Lower lobe of right lung (tissue), 2 donors: ENCODE measurements at regions not wholly inside any gene's neighbourhood (a gene's known extent, or its start where the extent isn't known, plus 50 kb on each side); places are given as distances from the start of the nearest gene placed in this dataset.
"Not testable (repeated sequence)": the region's sequence is repeated elsewhere in the genome, so short reads cannot be mapped to it uniquely, and the experiment has no call there.

Source experiments
- ATAC-seq, 2 donors: fragments of 200-7000 bp; cut with Tn5 transposase; one replicate each; pipeline ENCODE4 v1.9.1; 2020 to 2022; ENCODE audit warnings: mild to moderate bottlenecking in 2 of 2, moderate library complexity in 2 of 2
- DNase-seq: peaks from one replicate; pipeline ENCODE4 v3.0.0-alpha.2; 2020
- H3K27ac ChIP-seq: fragments of 200-600 bp; one replicate; pipeline ENCODE4 v1.8.0; 2022
- H3K27me3 ChIP-seq: fragments of 200-600 bp; one replicate; pipeline ENCODE4 v1.8.0; 2022; ENCODE audit warnings: low read depth
- H3K36me3 ChIP-seq: fragments of 200-600 bp; one replicate; pipeline ENCODE4 v1.8.0; 2022; ENCODE audit warnings: mild to moderate bottlenecking
- H3K4me1 ChIP-seq: fragments of 200-600 bp; one replicate; pipeline ENCODE4 v1.8.0; 2022
- H3K4me3 ChIP-seq: fragments of 200-600 bp; one replicate; pipeline ENCODE4 v1.8.0; 2022; ENCODE audit warnings: mild to moderate bottlenecking
- H3K9me3 ChIP-seq: fragments of 200-600 bp; one replicate; pipeline ENCODE4 v1.8.0; 2022
- intact Hi-C: fragments of 100-400 bp; cut with DNase I; formaldehyde crosslinking; loops from one replicate; pipeline ENCODE4 v1.11.0; 2022
- TF ChIP-seq, protein P1 (sequence below): fragments of 200-600 bp; IDR thresholded peaks from one replicate; pipeline ENCODE4 v1.8.0; 2022; ENCODE audit warnings: antibody characterized with exemption, mild to moderate bottlenecking
- donor health status: DM: no; HTN: yes; CAD: no; lungs with severe emphysema.

DNA sequence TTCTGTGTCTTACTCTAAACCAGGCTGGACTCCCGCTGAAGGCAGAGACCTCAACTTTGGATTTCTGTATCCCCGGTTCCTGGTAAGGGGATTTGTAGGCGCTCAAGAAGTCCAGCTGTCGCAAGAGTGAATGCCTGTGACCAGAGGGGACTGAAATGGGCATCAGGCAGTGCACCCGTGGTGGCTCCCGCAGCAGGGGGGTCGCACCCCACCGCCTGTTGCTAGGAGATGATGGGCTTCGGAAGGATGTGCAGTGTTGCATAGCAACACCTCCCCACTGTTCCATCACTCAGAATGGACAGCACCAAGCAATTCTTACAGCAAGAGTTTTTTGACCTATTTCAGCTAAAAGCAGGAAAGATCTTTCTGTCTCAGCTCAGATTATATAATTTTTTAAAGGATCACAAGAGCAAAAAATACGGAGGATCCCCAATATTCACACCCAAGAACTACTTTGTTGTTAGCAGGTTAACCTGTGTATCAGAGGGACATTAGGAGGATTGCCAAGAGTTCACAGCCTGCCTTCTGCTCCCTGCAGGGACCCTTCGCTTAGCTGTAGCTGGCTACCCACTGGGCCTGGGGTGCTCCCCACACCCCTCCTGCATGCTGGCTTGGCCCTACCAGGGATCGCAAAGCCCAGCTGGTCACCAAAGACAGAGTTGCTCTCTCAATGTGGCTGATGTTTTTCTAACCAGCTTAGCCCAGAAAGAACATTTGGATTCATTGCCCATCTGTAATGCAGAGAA, 63.8 kb downstream of the SOWAHC start:
- Histone ChIP-seq H3K4me1 (peaks cover 49% of the 10 kb centered on the region), H3K4me3 (no peak overlapping the region), H3K36me3 (no peaks in the 10 kb centered on the region), H3K9me3 (no peaks in the 10 kb centered on the region), H3K27ac (peak overlapping the region; percentile 58), H3K27me3 (no peaks in the 10 kb centered on the region)
- ATAC-seq (no peak), DNase-seq (no peak)
- TF ChIP-seq, protein P1, sequence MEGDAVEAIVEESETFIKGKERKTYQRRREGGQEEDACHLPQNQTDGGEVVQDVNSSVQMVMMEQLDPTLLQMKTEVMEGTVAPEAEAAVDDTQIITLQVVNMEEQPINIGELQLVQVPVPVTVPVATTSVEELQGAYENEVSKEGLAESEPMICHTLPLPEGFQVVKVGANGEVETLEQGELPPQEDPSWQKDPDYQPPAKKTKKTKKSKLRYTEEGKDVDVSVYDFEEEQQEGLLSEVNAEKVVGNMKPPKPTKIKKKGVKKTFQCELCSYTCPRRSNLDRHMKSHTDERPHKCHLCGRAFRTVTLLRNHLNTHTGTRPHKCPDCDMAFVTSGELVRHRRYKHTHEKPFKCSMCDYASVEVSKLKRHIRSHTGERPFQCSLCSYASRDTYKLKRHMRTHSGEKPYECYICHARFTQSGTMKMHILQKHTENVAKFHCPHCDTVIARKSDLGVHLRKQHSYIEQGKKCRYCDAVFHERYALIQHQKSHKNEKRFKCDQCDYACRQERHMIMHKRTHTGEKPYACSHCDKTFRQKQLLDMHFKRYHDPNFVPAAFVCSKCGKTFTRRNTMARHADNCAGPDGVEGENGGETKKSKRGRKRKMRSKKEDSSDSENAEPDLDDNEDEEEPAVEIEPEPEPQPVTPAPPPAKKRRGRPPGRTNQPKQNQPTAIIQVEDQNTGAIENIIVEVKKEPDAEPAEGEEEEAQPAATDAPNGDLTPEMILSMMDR = no peak
- intact Hi-C loops = no loop called here

DNA sequence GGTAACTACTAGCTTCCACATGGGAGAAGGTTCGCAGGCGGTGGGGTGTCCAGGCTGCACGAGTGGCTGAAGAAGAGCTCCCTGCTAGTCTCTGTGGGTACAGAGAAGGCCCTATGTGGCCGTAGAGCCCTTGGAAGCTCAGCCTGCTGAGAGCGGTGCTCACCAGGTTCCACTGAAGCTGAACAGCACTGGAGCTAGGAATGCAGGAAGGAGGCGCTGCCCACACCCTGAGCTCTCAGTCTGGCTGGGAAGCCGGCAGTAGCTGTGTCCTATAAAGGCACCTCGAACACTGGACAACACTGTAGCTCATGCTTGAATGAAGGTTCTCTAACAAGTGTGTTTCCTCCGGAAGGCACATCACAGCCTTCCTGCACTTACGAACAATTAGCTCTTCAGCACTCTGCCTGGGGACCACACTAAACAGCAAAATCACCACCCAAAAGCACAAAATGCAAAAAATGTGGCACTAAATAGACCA, 64.6 kb downstream of the SOWAHC start:
- H3K4me3 ChIP-seq, H3K36me3 ChIP-seq, DNase-seq, H3K27me3 ChIP-seq, intact Hi-C loops, H3K9me3 ChIP-seq: not testable (repeated sequence)
- Histone ChIP-seq H3K4me1 (peaks cover 49% of the 10 kb centered on the region), H3K27ac (peak overlapping the region; percentile 58)
- peak; percentile 72 to 76 for ATAC-seq

DNA sequence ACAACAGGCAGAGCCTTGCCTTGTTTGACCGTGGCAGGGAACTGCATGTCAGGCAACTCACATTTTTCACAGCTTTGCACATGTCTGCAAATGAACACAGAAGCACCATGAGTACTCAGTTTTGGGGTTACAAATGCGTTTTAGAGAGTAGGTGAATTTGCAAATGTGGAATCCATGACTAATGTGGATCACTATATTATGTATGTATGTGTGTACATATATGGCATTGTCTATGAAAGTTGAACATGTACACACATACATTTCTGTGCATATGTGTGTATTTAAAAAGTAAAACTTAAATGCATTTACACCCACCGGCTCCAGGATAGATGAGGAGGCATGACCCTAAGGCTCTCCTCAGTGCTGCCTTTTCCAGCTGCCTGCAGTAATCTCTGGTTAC, 65.1 kb downstream of the SOWAHC start:
- Histone ChIP-seq H3K27me3 (no peaks in the 10 kb centered on the region), H3K27ac (peak overlapping the region; percentile 58), H3K9me3 (no peaks in the 10 kb centered on the region), H3K4me3 (no peak overlapping the region), H3K36me3 (no peaks in the 10 kb centered on the region), H3K4me1 (peaks cover 49% of the 10 kb centered on the region)
- no peak for ATAC-seq
- intact Hi-C loops = no loop called here
- TF ChIP-seq, protein P1 = no peak
- DNase-seq = no peak

DNA sequence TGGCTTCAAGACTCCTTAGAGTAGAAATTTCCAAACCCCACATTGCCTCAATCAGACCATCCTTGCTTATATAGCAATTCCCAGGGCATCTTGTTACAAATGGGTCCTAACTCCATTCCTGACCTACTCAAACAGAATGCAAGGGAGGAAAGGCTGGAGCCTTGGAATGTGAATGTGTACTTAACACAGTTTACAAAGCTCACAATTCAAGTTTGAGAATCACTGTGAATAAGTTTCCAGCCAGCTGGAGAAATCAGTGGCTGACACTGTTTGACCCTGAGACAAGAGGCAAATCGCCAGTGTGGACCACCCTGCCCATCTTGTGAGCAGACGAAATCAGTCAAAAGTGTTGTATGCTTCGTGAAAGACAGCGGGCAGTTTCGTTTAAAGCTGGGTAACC, 65.5 kb downstream of the SOWAHC start:
- Histone ChIP-seq H3K36me3 (no peaks in the 10 kb centered on the region), H3K27me3 (no peaks in the 10 kb centered on the region), H3K9me3 (no peaks in the 10 kb centered on the region), H3K4me1 (peaks cover 49% of the 10 kb centered on the region), H3K27ac (peak overlapping the region; percentile 36), H3K4me3 (no peak overlapping the region)
- intact Hi-C loops = no loop called here
- no peak for DNase-seq
- peak in 1 of 2 donors; percentile 67 for ATAC-seq
- TF ChIP-seq, protein P1 = no peak

DNA sequence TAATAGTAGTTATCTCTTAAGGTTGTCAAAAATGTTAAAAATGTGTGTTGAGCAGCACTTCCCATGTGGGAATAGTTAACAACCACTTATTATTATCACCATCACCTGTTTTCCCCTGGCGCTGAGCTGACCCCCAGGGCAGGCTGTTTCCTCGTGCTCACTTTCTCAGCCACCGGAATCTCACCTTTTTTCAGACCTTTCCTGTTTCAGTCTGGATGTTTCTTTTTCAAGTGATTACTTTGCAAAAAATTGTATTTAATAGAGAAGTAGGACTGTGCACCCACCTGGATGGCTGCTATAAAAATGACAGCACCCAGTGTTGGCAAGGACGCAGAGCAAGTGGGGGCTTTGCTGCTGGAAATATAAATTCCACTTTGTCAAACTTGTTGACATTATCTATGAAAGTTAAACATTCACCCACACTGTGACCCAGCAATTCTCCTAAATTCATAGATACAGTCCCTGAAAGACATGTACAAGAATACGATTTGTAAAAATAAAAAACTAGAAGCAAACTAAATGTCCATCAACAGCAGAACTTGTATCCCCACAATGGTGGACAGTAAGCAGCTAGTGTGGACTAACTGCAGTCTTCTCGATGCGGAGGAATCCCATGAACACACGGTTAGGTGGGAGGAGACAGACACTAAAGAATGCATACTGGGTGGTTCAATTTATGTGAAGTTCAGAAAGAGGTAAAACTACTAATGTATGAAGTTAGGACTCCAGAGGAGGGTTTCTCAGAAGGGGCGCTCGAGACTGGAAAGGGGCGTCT, 66.5 kb downstream of the SOWAHC start:
- H3K4me3 ChIP-seq = no peak overlapping the region
- TF ChIP-seq, protein P1 = no peak
- no peaks in the 10 kb centered on the region for H3K36me3 ChIP-seq
- no peaks in the 10 kb centered on the region for H3K9me3 ChIP-seq
- no peak for DNase-seq
- H3K27me3 ChIP-seq = no peaks in the 10 kb centered on the region
- intact Hi-C loops = no loop called here
- H3K27ac ChIP-seq = peak overlapping the region; percentile 10
- ATAC-seq = peak in 1 of 2 donors; percentile 36
- H3K4me1 ChIP-seq = peaks cover 47% of the 10 kb centered on the region
